Progenitor cell of endocrine pancreas (in vitro differentiated cells): ENCODE measurements at regions not wholly inside any gene's neighbourhood (a gene's known extent, or its start where the extent isn't known, plus 50 kb on each side); places are given as distances from the start of the nearest gene placed in this dataset.
A peak's percentile ranks its signal among the peaks of the same experiment; 100 is the strongest.

Source experiments
- DNase-seq: peaks from one replicate; pipeline ENCODE4 v3.0.0; 2021; ENCODE audit warnings: low spot score; ENCODE audit not compliant: unreplicated experiment
- H3K27ac Mint-ChIP-seq: 2 replicates; pipeline ENCODE4 v1.8.0; 2021; ENCODE audit warnings: mild to moderate bottlenecking, moderate library complexity, mixed read lengths
- H3K27me3 Mint-ChIP-seq: 2 replicates; pipeline ENCODE4 v1.8.0; 2021; ENCODE audit warnings: mixed read lengths
- H3K36me3 Mint-ChIP-seq: 2 replicates; pipeline ENCODE4 v1.8.0; 2022; ENCODE audit warnings: mixed read lengths; ENCODE audit not compliant: insufficient read depth
- H3K4me1 Mint-ChIP-seq: 2 replicates; pipeline ENCODE4 v1.8.0; 2021; ENCODE audit warnings: low read depth, mixed read lengths
- H3K4me3 Mint-ChIP-seq: 2 replicates; pipeline ENCODE4 v1.8.0; 2021; ENCODE audit warnings: low read depth, mild to moderate bottlenecking, moderate library complexity, mixed read lengths
- H3K9me3 Mint-ChIP-seq: 2 replicates; pipeline ENCODE4 v1.8.0; 2021; ENCODE audit warnings: low read depth, mixed read lengths
- CTCF ChIP-seq: fragments of 200-600 bp; sonication (generic); IDR thresholded peaks from one replicate; pipeline ENCODE4 v1.5.0; 2021; ENCODE audit warnings: antibody characterized with exemption, mild to moderate bottlenecking; ENCODE audit not compliant: unreplicated experiment

- Mint-ChIP-seq H3K36me3 (no peaks in the 10 kb centered on the region), H3K27me3 (no peaks in the 10 kb centered on the region), H3K4me1 (peaks cover 17% of the 10 kb centered on the region), H3K4me3 (no peak overlapping the region), H3K27ac (peak overlapping the region; percentile 79), H3K9me3 (peaks cover 3% of the 10 kb centered on the region)
- TF ChIP-seq CTCF, result no peak
- no peak for DNase-seq
These were observed 69.7 kb upstream of the PALS2 start for GRCh38 chr7:24503506-24503905.

DNA sequence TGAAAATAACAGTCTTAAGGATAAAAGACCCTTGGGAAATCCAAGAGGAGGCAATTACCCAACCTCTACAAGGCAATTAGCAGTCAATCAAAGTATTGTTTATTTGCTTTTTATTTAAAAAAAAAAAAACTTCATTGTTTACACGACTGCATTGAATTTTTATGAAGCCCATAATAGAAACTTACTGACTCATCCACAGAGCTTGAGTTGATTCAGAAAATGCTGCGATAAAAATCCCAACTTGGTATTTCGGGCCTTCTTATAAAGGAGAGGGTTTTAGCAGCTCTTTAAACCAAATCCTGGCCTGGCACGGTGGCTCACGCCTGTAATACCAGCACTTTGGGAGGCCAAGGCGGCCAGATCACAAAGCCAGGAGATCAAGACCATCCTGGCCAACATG lies 69.2 kb upstream of the PALS2 start:
- H3K4me1 Mint-ChIP-seq, result peaks cover 17% of the 10 kb centered on the region
- no peak overlapping the region for H3K27ac Mint-ChIP-seq
- no peak for TF ChIP-seq CTCF
- H3K36me3 Mint-ChIP-seq, result no peaks in the 10 kb centered on the region
- no peak overlapping the region for H3K4me3 Mint-ChIP-seq
- H3K9me3 Mint-ChIP-seq, result peaks cover 3% of the 10 kb centered on the region
- DNase-seq, result no peak
- H3K27me3 Mint-ChIP-seq, result no peaks in the 10 kb centered on the region

GRCh38 chr7:24504836-24505235 lies 68.4 kb upstream of the PALS2 start:
- Mint-ChIP-seq H3K27me3 (no peaks in the 10 kb centered on the region), H3K27ac (peak overlapping the region; percentile 71), H3K9me3 (peaks cover 3% of the 10 kb centered on the region), H3K4me3 (no peak overlapping the region), H3K4me1 (peaks cover 15% of the 10 kb centered on the region), H3K36me3 (no peaks in the 10 kb centered on the region)
- no peak for TF ChIP-seq CTCF
- no peak for DNase-seq

DNA sequence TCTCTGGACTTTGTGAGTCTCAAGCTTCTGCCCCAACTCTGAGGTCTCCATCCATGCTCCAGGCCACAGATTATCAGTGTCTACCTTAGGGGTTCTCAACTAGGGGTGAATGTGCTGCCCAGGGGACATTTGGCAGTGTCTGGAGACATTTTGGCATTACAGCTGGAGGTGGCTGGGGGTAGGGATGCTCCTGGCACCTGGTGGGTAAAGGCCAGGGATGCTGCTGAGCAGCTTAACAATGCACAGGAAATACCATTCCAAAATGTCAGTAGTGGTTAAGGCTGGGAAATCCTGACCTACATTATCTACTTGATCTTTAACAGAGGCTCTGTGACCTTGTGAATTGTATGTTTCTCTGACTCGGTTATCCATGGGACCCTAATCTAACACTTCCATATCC lies 67.3 kb upstream of the PALS2 start:
- Mint-ChIP-seq H3K27me3 (no peaks in the 10 kb centered on the region), H3K36me3 (no peaks in the 10 kb centered on the region), H3K4me1 (peaks cover 13% of the 10 kb centered on the region), H3K9me3 (peaks cover 3% of the 10 kb centered on the region), H3K4me3 (no peak overlapping the region), H3K27ac (no peak overlapping the region)
- TF ChIP-seq CTCF, result no peak
- no peak for DNase-seq

GRCh38 chr7:24508316-24508715 lies 64.9 kb upstream of the PALS2 start:
- no peak overlapping the region for H3K27ac Mint-ChIP-seq
- H3K9me3 Mint-ChIP-seq, result peaks cover 3% of the 10 kb centered on the region
- no peaks in the 10 kb centered on the region for H3K27me3 Mint-ChIP-seq
- no peaks in the 10 kb centered on the region for H3K36me3 Mint-ChIP-seq
- H3K4me1 Mint-ChIP-seq, result peaks cover 13% of the 10 kb centered on the region
- no peak overlapping the region for H3K4me3 Mint-ChIP-seq
- DNase-seq, result no peak
- no peak for TF ChIP-seq CTCF
